ENCODE measurements at regions not wholly inside any gene's neighbourhood (a gene's known extent, or its start where the extent isn't known, plus 50 kb on each side); places are given as distances from the start of the nearest gene placed in this dataset.

- no peak for DNase-seq (ENCODE audit: low read depth in 1 of 2, low spot score in 1 of 2)
- FAIRE-seq = no peak
- Histone ChIP-seq H3K4me1 (no peaks in the 10 kb centered on the region), H3K4me2 (no peak overlapping the region), H3K4me3 (no peak overlapping the region), H3K9me3 (peaks cover 9% of the 10 kb centered on the region; the same call in 2 of the 3 replicates), H3K27ac (no peak overlapping the region)
- ATAC-seq = no peak
- ChIA-PET POLR2A (no interaction called here), CTCF (interaction anchor here (1.1 to 1.4 kb wide), 2 partner anchors 38 to 291 kb away, joined by 3 read pairs; no protein-coding TSS in a partner anchor)
- TF ChIP-seq, protein P1, sequence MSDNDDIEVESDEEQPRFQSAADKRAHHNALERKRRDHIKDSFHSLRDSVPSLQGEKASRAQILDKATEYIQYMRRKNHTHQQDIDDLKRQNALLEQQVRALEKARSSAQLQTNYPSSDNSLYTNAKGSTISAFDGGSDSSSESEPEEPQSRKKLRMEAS (IDR thresholded peaks at IDR 0.05) = no peak
- TF ChIP-seq SMC3 (IDR thresholded peaks at IDR 0.05) (no peak), CTCF (IDR thresholded peaks at IDR 0.05) (no peak), ZSCAN20 (CRISPR knock-in tag; IDR thresholded peaks at IDR 0.05) (no peak), TFCP2L1 (CRISPR knock-in tag; IDR thresholded peaks at IDR 0.05) (no peak), NPAS2 (CRISPR knock-in tag; IDR thresholded peaks at IDR 0.05; ENCODE audit: borderline replicate concordance) (no peak), SREBF2 (IDR thresholded peaks at IDR 0.05) (no peak), MAZ (IDR thresholded peaks at IDR 0.05; ENCODE audit: borderline replicate concordance, low read depth, low read length) (no peak), RAD21 (conservative IDR thresholded peaks at IDR 0.05 in 1 of 2, IDR thresholded peaks at IDR 0.05 in 1 of 2) (no peak), HOXA7 (CRISPR knock-in tag; IDR thresholded peaks at IDR 0.05) (no peak), MAFK (IDR thresholded peaks at IDR 0.05; ENCODE audit: partially characterized antibody) (no peak), RCOR1 (IDR thresholded peaks at IDR 0.05; ENCODE audit: low read depth, low read length) (no peak), RARB (CRISPR knock-in tag; IDR thresholded peaks at IDR 0.05) (no peak), BHLHE40 (IDR thresholded peaks at IDR 0.05; ENCODE audit: low read depth, low read length) (no peak), EP300 (IDR thresholded peaks at IDR 0.05) (no peak), JUN (IDR thresholded peaks at IDR 0.05) (no peak), KDM5A (IDR thresholded peaks at IDR 0.05) (no peak)
- TF ChIP-seq, protein P2, sequence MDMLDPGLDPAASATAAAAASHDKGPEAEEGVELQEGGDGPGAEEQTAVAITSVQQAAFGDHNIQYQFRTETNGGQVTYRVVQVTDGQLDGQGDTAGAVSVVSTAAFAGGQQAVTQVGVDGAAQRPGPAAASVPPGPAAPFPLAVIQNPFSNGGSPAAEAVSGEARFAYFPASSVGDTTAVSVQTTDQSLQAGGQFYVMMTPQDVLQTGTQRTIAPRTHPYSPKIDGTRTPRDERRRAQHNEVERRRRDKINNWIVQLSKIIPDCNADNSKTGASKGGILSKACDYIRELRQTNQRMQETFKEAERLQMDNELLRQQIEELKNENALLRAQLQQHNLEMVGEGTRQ (IDR thresholded peaks at IDR 0.05) = no peak
- WGBS (ENCODE audit: missing lambda C conversion rate) = 10% methylated on average over 1 of the region's 1 CpG
These were observed 211.2 kb downstream of the IRF8 start for GRCh38 chr16:86110134-86110533.

GRCh38 chr16:86110726-86111125 lies 211.8 kb downstream of the IRF8 start:
- ATAC-seq (no peak), DNase-seq (ENCODE audit: low read depth in 1 of 2, low spot score in 1 of 2) (no peak), FAIRE-seq (no peak)
- no peak overlapping the region for H3K27ac ChIP-seq
- TF ChIP-seq ZNF302 (CRISPR knock-in tag; IDR thresholded peaks at IDR 0.05) (no peak), FOXS1 (CRISPR knock-in tag; IDR thresholded peaks at IDR 0.05) (no peak), MAFK (IDR thresholded peaks at IDR 0.05; ENCODE audit: partially characterized antibody) (no peak), SREBF2 (IDR thresholded peaks at IDR 0.05) (no peak)
- TF ChIP-seq, protein P3, sequence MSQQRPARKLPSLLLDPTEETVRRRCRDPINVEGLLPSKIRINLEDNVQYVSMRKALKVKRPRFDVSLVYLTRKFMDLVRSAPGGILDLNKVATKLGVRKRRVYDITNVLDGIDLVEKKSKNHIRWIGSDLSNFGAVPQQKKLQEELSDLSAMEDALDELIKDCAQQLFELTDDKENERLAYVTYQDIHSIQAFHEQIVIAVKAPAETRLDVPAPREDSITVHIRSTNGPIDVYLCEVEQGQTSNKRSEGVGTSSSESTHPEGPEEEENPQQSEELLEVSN (IDR thresholded peaks at IDR 0.05; ENCODE audit: borderline replicate concordance, low read depth) = no peak
- H3K9me3 ChIP-seq = peaks cover 9% of the 10 kb centered on the region; the same call in 2 of the 3 replicates
- ChIA-PET POLR2A (no interaction called here), CTCF (interaction anchor here (1.1 kb wide), 1 partner anchor 291 kb away, joined by 3 read pairs; no protein-coding TSS in a partner anchor)
- no peak overlapping the region for H3K4me3 ChIP-seq
- 37% methylated on average over 4 of the region's 4 CpGs for WGBS (ENCODE audit: missing lambda C conversion rate)
- H3K4me2 ChIP-seq = no peak overlapping the region
- no peaks in the 10 kb centered on the region for H3K4me1 ChIP-seq

GRCh38 chr16:86112178-86112577 lies 213.2 kb downstream of the IRF8 start:
- DNase-seq (ENCODE audit: low read depth in 1 of 2, low spot score in 1 of 2) (no peak), FAIRE-seq (no peak), ATAC-seq (no peak)
- no peak overlapping the region for H3K27ac ChIP-seq
- ChIA-PET CTCF (interaction anchor here (0.6 to 1.1 kb wide), 3 partner anchors 10 to 288 kb away, joined by 3 to 4 read pairs (median 4); no protein-coding TSS in a partner anchor), POLR2A (no interaction called here)
- no peaks in the 10 kb centered on the region for H3K4me1 ChIP-seq
- WGBS (ENCODE audit: missing lambda C conversion rate) = 20% methylated on average over 4 of the region's 4 CpGs
- no peak overlapping the region for H3K4me3 ChIP-seq
- no peak overlapping the region for H3K4me2 ChIP-seq
- peaks cover 9% of the 10 kb centered on the region; the same call in 2 of the 3 replicates for H3K9me3 ChIP-seq
- TF ChIP-seq NR3C1 (IDR thresholded peaks at IDR 0.05) (no peak), FOXS1 (CRISPR knock-in tag; IDR thresholded peaks at IDR 0.05) (no peak), MAZ (IDR thresholded peaks at IDR 0.05; ENCODE audit: borderline replicate concordance, low read depth, low read length) (no peak), KDM5A (IDR thresholded peaks at IDR 0.05) (no peak), PHF8 (IDR thresholded peaks at IDR 0.05; ENCODE audit: borderline replicate concordance, low read depth) (no peak), RNF2 (IDR thresholded peaks at IDR 0.05; ENCODE audit: borderline replicate concordance, low read depth) (no peak), NFE2L2 (conservative IDR thresholded peaks at IDR 0.05; ENCODE audit: low read length) (no peak), HDAC2 (IDR thresholded peaks at IDR 0.05) (no peak), FOSL2 (IDR thresholded peaks at IDR 0.05) (no peak), FOSL2 (CRISPR knock-in tag; IDR thresholded peaks at IDR 0.05) (no peak), CBX2 (IDR thresholded peaks at IDR 0.05; ENCODE audit: borderline replicate concordance, low read depth) (no peak), JUN (IDR thresholded peaks at IDR 0.05) (no peak), EHF (CRISPR knock-in tag; IDR thresholded peaks at IDR 0.05) (no peak), MYC (IDR thresholded peaks at IDR 0.05; ENCODE audit: borderline replicate concordance, low read length) (no peak)
- TF ChIP-seq, protein P4, sequence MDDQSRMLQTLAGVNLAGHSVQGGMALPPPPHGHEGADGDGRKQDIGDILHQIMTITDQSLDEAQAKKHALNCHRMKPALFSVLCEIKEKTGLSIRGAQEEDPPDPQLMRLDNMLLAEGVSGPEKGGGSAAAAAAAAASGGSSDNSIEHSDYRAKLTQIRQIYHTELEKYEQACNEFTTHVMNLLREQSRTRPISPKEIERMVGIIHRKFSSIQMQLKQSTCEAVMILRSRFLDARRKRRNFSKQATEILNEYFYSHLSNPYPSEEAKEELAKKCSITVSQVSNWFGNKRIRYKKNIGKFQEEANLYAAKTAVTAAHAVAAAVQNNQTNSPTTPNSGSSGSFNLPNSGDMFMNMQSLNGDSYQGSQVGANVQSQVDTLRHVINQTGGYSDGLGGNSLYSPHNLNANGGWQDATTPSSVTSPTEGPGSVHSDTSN (IDR thresholded peaks at IDR 0.05) = no peak

All from A549 (cell line).